ENCODE measurements at regions not wholly inside any gene's neighbourhood (a gene's known extent, or its start where the extent isn't known, plus 50 kb on each side); places are given as distances from the start of the nearest gene placed in this dataset.

- no peak for DNase-seq (ENCODE audit: low read depth, low spot score)
Observed at GRCh38 chr7:16320099-16320660, 101.2 kb downstream of the CRPPA start.

- no peak for DNase-seq (ENCODE audit: low read depth, low spot score)
Observed at GRCh38 chr7:16318989-16319915, 102.1 kb downstream of the CRPPA start.

- no peak for DNase-seq (ENCODE audit: low read depth, low spot score)
Observed at GRCh38 chr7:16318463-16318862, 102.9 kb downstream of the CRPPA start.

GRCh38 chr7:16317406-16317805, 103.9 kb downstream of the CRPPA start:
- no peak for DNase-seq (ENCODE audit: low read depth, low spot score)

- no peak for DNase-seq (ENCODE audit: low read depth, low spot score)
Observed at GRCh38 chr7:16315280-16315679, 106.1 kb downstream of the CRPPA start.

- DNase-seq (ENCODE audit: low read depth, low spot score): no peak
Observed at GRCh38 chr7:16309129-16309528, 112.2 kb downstream of the CRPPA start.

- DNase-seq (ENCODE audit: low read depth, low spot score): no peak
Observed at GRCh38 chr7:16301291-16301690, 120.0 kb downstream of the CRPPA start.

- DNase-seq (ENCODE audit: low read depth, low spot score): no peak
Observed at GRCh38 chr7:16300361-16300895, 120.9 kb downstream of the CRPPA start.

- no peak for DNase-seq (ENCODE audit: low read depth, low spot score)
Observed at GRCh38 chr7:16299853-16300252, 121.5 kb downstream of the CRPPA start.

- DNase-seq (ENCODE audit: low read depth, low spot score): no peak
Observed at GRCh38 chr7:16298221-16298620, 123.1 kb downstream of the CRPPA start.

GRCh38 chr7:16295558-16295957, 125.8 kb downstream of the CRPPA start:
- DNase-seq (ENCODE audit: low read depth, low spot score): no peak

- DNase-seq (ENCODE audit: low read depth, low spot score): no peak
Observed at GRCh38 chr7:16293669-16294425, 127.5 kb downstream of the CRPPA start.

- no peak for DNase-seq (ENCODE audit: low read depth, low spot score)
Observed at GRCh38 chr7:16284581-16284980, 136.8 kb downstream of the CRPPA start.

- DNase-seq (ENCODE audit: low read depth, low spot score): no peak
Observed at GRCh38 chr7:16278167-16278787, 143.1 kb downstream of the CRPPA start.

- no peak for DNase-seq (ENCODE audit: low read depth, low spot score)
Observed at GRCh38 chr7:16271990-16272665, 149.2 kb downstream of the CRPPA start.

- no peak for DNase-seq (ENCODE audit: low read depth, low spot score)
Observed at GRCh38 chr7:16271355-16271915, 149.9 kb downstream of the CRPPA start.

- no peak for DNase-seq (ENCODE audit: low read depth, low spot score)
Observed at GRCh38 chr7:16270844-16271243, 150.5 kb downstream of the CRPPA start.

- no peak for DNase-seq (ENCODE audit: low read depth, low spot score)
Observed at GRCh38 chr7:16268821-16269768, 152.2 kb downstream of the CRPPA start.
